Spleen (tissue), 11 donors: ENCODE measurements at regions not wholly inside any gene's neighbourhood (a gene's known extent, or its start where the extent isn't known, plus 50 kb on each side); places are given as distances from the start of the nearest gene placed in this dataset.

ENCODE experiments used
- DNase-seq: peaks from one replicate; pipeline ENCODE4 v3.0.0-alpha.2; 2020
- H3K27ac ChIP-seq, 8 donors: fragments of 200-600 bp; sonication (generic) in 7 of 8; 1 replicate in 4 of 8; 2 replicates in 4 of 8; pipeline versions ENCODE4 v1.5.0 to v1.8.0; 2016 to 2021; ENCODE audit warnings: inconsistent platforms in 4 of 8, mild to moderate bottlenecking in 4 of 8, moderate library complexity in 1 of 8
- H3K27me3 ChIP-seq, 7 donors: fragments of 200-600 bp; sonication (generic) in 6 of 7; replicated peaks in 1 of 7; 1 replicate in 4 of 7; 2 replicates in 3 of 7; pipeline versions ENCODE4 v1.5.0 to v1.8.0; 2016 to 2021; ENCODE audit warnings: inconsistent platforms in 3 of 7, mild to moderate bottlenecking in 1 of 7
- H3K36me3 ChIP-seq, 6 donors: fragments of 200-600 bp; sonication (generic) in 5 of 6; 1 replicate in 4 of 6; 2 replicates in 2 of 6; pipeline versions ENCODE4 v1.5.0 to v1.8.0; 2016 to 2021; ENCODE audit warnings: inconsistent platforms in 2 of 6
- H3K4me1 ChIP-seq, 6 donors: fragments of 200-600 bp; sonication (generic) in 5 of 6; 1 replicate in 3 of 6; 2 replicates in 3 of 6; pipeline versions ENCODE4 v1.5.0 to v1.8.0; 2016 to 2021; ENCODE audit warnings: inconsistent platforms in 3 of 6
- H3K4me3 ChIP-seq, 8 donors: fragments of 200-600 bp; sonication (generic) in 7 of 8; 1 replicate in 4 of 8; 2 replicates in 4 of 8; pipeline versions ENCODE4 v1.5.0 to v1.8.0; 2016 to 2021; ENCODE audit warnings: inconsistent platforms in 4 of 8, mild to moderate bottlenecking in 4 of 8, moderate library complexity in 2 of 8
- H3K9me3 ChIP-seq, 8 donors: fragments of 200-600 bp; sonication (generic) in 7 of 8; 1 replicate in 4 of 8; 2 replicates in 4 of 8; pipeline versions ENCODE4 v1.5.0 to v1.8.0; 2016 to 2021; ENCODE audit warnings: inconsistent platforms in 4 of 8
- POLR2A ChIP-seq, 3 donors: fragments of 450-650 bp; IDR thresholded peaks; one replicate each; pipeline ENCODE4 v1.5.1; 2017; ENCODE audit warnings: antibody characterized with exemption in 3 of 3, mild to moderate bottlenecking in 1 of 3
- POLR2AphosphoS5 ChIP-seq, 3 donors: sonication (generic); formaldehyde crosslinking; IDR thresholded peaks; one replicate each; pipeline ENCODE4 v1.5.1; 2017; ENCODE audit warnings: antibody characterized with exemption in 3 of 3
- WGBS, 5 donors: extraction: QIAGEN DNeasy Blood & Tissue Kit in 3 of 5; methylation state at CpG; one replicate each; pipeline versions ENCODE4 v1.1.5 to v1.1.7; 2013 to 2018; 5-methylcytosine and 5-hydroxymethylcytosine counted together
- intact Hi-C: fragments of 100-400 bp; cut with DNase I; formaldehyde crosslinking; loops from one replicate; pipeline ENCODE4 v1.15.0; 2023; ENCODE audit warnings: low total_unique reads
- TF ChIP-seq, protein P1 (sequence below), 11 experiments: fragments of 200-600 bp in 7 of 11; fragments of 450-650 bp in 4 of 11; sonication (generic) in 4 of 11; IDR thresholded peaks in 8 of 11; conservative IDR thresholded peaks in 3 of 11; 1 replicate in 7 of 11; 2 replicates in 4 of 11; pipeline versions ENCODE4 v1.4.0 to v1.8.0; 2016 to 2021; ENCODE audit warnings: antibody characterized with exemption in 11 of 11, inconsistent platforms in 4 of 11, mild to moderate bottlenecking in 1 of 11
- donor health status: healthy with polysubstance abuse.
- donor health status: DM: no; HTN: no; CAD: no; lungs with moderate emphysema.
- donor health status: DM: no; HTN: no; CAD: no.
- donor health status: Bipolar disorder and iron deficiency.
- donor health status: healthy.
- donor health status: DM: no; HTN: no; CAD: no.
- donor health status: DM: yes; HTN: yes; CAD: no.

DNA sequence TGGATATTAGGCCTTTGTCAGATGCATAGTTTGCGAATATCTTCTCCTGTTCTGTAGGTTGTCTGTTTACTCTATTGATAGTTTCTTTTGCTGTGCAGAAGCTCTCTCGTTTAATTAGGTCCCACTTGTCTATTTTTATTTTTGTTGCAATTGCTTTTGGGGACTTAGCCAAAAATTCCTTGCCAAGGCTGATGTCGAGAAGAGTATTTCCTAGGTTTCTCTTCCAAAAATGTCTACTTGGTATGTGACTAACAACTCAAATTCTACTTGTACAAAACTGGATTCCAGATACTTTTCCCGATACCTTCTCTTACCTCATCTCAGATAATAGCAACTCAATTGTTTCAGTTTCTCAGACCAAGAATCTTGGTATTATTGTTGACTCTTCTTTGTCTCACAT, 142.4 kb upstream of the GLRA2 start:
- H3K27me3 ChIP-seq = no peaks in the 10 kb centered on the region
- no peaks in the 10 kb centered on the region for H3K4me1 ChIP-seq
- DNase-seq = no peak
- no peaks in the 10 kb centered on the region for H3K9me3 ChIP-seq
- H3K4me3 ChIP-seq = no peak overlapping the region
- TF ChIP-seq POLR2AphosphoS5 (IDR thresholded peaks at IDR 0.05) = no peak
- no peak for TF ChIP-seq POLR2A (IDR thresholded peaks at IDR 0.05)
- TF ChIP-seq, protein P1, sequence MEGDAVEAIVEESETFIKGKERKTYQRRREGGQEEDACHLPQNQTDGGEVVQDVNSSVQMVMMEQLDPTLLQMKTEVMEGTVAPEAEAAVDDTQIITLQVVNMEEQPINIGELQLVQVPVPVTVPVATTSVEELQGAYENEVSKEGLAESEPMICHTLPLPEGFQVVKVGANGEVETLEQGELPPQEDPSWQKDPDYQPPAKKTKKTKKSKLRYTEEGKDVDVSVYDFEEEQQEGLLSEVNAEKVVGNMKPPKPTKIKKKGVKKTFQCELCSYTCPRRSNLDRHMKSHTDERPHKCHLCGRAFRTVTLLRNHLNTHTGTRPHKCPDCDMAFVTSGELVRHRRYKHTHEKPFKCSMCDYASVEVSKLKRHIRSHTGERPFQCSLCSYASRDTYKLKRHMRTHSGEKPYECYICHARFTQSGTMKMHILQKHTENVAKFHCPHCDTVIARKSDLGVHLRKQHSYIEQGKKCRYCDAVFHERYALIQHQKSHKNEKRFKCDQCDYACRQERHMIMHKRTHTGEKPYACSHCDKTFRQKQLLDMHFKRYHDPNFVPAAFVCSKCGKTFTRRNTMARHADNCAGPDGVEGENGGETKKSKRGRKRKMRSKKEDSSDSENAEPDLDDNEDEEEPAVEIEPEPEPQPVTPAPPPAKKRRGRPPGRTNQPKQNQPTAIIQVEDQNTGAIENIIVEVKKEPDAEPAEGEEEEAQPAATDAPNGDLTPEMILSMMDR (IDR thresholded peaks at IDR 0.05 in 8 of 11, conservative IDR thresholded peaks at IDR 0.05 in 3 of 11) = no peak
- no peak overlapping the region for H3K27ac ChIP-seq
- 70 to 82% (median 71%) methylated on average over 4 of the region's 4 CpGs for WGBS, 5 donors
- intact Hi-C loops = no loop called here
- no peaks in the 10 kb centered on the region for H3K36me3 ChIP-seq

DNA sequence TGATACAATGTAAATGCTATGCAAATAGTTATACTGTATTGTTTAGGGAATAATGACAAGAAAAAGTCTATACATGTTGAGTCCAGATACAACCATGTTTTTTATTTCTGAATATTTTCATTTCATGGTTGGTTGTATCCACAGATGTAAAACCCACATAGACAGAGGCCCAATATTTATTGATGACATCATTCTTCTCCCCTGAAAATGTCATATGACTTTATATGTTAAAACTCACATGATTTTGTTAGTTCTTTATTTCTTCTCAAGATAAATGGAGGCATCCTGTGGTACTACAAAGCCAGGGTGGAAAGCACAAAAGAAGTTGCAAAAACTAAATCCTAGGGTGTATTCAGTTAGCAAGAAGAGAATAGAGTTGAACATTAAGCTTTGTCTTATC, 149.3 kb upstream of the GLRA2 start:
- Histone ChIP-seq H3K4me3 (no peak overlapping the region), H3K27me3 (no peaks in the 10 kb centered on the region), H3K27ac (no peak overlapping the region), H3K4me1 (no peaks in the 10 kb centered on the region), H3K9me3 (no peaks in the 10 kb centered on the region), H3K36me3 (no peaks in the 10 kb centered on the region)
- TF ChIP-seq, protein P1 (IDR thresholded peaks at IDR 0.05 in 8 of 11, conservative IDR thresholded peaks at IDR 0.05 in 3 of 11) = no peak
- TF ChIP-seq POLR2A (IDR thresholded peaks at IDR 0.05) (no peak), POLR2AphosphoS5 (IDR thresholded peaks at IDR 0.05) (no peak)
- no peak for DNase-seq
- intact Hi-C loops = no loop called here

DNA sequence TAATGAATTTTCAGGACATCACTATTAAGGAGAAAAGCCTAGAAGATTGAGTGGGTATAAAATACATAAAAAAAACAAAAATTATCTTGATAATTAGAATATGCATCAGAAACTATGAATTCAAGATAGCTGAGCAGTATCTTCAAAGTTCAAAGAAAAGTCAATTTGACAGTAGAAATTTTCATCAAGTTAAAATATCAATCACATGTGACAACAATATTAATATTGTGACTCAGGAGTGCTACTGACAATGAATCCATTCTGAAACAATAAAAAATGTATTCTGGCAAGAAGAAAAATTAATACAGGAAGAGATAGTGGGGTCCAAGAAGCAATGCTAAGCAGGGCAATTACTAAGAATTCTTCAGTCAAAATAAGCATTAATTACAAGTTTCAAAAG, 151.9 kb upstream of the GLRA2 start:
- intact Hi-C loops = no loop called here
- H3K9me3 ChIP-seq = peaks cover 0 to 3% (median 0%) of the 10 kb centered on the region in 8 donors
- no peak overlapping the region for H3K27ac ChIP-seq
- H3K27me3 ChIP-seq = no peaks in the 10 kb centered on the region
- no peak for DNase-seq
- H3K36me3 ChIP-seq = no peaks in the 10 kb centered on the region
- TF ChIP-seq, protein P1 (IDR thresholded peaks at IDR 0.05 in 8 of 11, conservative IDR thresholded peaks at IDR 0.05 in 3 of 11) = no peak
- TF ChIP-seq POLR2A (IDR thresholded peaks at IDR 0.05) (no peak), POLR2AphosphoS5 (IDR thresholded peaks at IDR 0.05) (no peak)
- H3K4me1 ChIP-seq = no peaks in the 10 kb centered on the region
- H3K4me3 ChIP-seq = no peak overlapping the region

DNA sequence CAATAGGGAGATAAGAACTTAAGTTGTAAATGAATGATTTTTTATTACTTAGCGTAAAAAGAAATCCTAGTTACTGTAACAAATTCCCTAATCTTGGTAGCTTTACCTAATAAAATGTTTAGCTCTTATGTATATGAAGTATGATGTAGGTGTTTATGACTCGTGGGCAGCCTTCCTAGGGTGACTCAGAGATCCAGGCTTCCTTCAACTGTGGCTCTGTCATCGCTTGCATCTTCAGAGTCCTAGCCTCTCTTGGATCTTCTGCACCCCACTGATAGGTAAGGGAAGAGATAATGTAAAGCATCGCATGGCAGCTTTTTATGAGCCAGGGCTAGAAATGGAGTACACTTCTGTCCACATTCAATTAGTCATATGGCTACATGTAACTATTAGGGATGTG, 165.6 kb upstream of the GLRA2 start:
- Histone ChIP-seq H3K27me3 (no peaks in the 10 kb centered on the region), H3K9me3 (no peaks in the 10 kb centered on the region), H3K36me3 (no peaks in the 10 kb centered on the region), H3K27ac (no peak overlapping the region), H3K4me1 (no peaks in the 10 kb centered on the region), H3K4me3 (no peak overlapping the region)
- 78 to 89% (median 79%) methylated on average over 4 of the region's 4 CpGs for WGBS, 5 donors
- intact Hi-C loops = no loop called here
- TF ChIP-seq, protein P1 (IDR thresholded peaks at IDR 0.05 in 8 of 11, conservative IDR thresholded peaks at IDR 0.05 in 3 of 11) = no peak
- no peak for TF ChIP-seq POLR2A (IDR thresholded peaks at IDR 0.05)
- no peak for DNase-seq
